ENCODE measurements at regions not wholly inside any gene's neighbourhood (a gene's known extent, or its start where the extent isn't known, plus 50 kb on each side); places are given as distances from the start of the nearest gene placed in this dataset.

DNA sequence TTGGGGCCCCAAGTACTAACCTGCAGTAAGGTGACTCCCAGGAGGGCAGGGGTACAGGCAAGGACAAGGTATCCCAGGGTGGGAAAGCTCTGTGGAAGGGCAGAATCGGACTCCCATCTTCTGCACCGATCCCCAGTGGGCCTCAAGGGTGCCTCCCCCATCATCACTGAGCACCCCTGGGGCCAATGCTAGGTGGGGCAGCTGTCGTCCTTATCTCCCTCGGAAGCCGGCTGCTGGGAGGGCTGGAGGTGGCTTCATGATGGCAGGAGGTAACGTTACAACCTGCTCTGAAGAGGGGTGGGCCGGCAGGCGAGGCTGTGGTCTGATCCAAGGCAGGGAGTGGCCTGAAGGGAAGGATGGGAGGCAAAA is 87.6 kb upstream of the LINC01488 start:
- no peak overlapping the region for H3K27ac ChIP-seq (ENCODE audit: low read depth in 2 of 2, low read length in 2 of 2)
- no peak for DNase-seq
- no peak for FAIRE-seq
- H3K4me3 ChIP-seq (ENCODE audit: low read length in 3 of 3): no peak overlapping the region
- TF ChIP-seq CTCF (IDR thresholded peaks at IDR 0.05; ENCODE audit: borderline replicate concordance, extremely low read depth, insufficient read depth): no peak
- no peak overlapping the region for H3K9ac ChIP-seq (ENCODE audit: low read length in 3 of 3)
- H3K4me1 ChIP-seq (ENCODE audit: control insufficient read depth in 2 of 3, insufficient read depth in 2 of 3, low read depth in 1 of 3, low read length in 3 of 3): no peaks in the 10 kb centered on the region
- no peaks in the 10 kb centered on the region for H3K27me3 ChIP-seq (ENCODE audit: control insufficient read depth, insufficient read depth, low read length)
- peaks cover 0 to 4% (median 0%) of the 10 kb centered on the region in 3 donors for H3K9me3 ChIP-seq (ENCODE audit: control insufficient read depth in 2 of 3, insufficient read depth in 1 of 3, low read length in 3 of 3)
- H3K36me3 ChIP-seq (ENCODE audit: control insufficient read depth in 2 of 3, insufficient read depth in 3 of 3, low read length in 3 of 3): no peaks in the 10 kb centered on the region
- intact Hi-C loops (cut with DNase I): no loop called here

DNA sequence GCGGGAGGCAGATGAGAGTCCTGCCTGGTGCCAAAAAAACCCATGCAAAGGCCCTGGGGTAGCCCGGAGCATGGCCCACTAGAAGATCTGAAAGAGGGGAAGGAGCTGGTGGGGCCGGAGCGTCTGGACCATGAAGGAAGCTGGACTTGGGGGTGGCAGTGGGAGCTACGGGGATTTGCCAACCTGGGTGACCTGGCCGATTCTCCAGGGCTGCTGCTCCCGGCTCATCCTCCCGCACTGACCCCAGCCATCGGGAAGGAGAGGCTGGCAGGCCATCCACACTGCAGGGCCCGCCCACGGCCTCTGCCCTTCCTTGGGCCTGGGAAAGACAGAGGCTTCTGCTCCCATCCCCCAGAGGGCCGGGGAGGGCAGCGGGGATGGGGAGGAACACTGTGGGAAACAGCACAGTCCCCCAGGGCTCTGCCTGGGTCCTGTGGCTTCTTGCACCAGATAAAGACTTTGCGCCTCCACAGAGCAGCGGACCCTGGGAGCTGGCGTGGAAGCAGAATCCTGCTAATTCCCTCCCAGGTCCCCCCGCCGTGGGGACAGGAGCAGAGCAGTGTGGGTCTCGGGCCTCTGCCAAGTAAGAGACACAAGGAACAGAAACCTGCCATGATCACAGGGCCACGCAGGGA is 87.1 kb upstream of the LINC01488 start:
- FAIRE-seq: no peak

GRCh38 chr11:69394869-69395246 is 86.6 kb upstream of the LINC01488 start:
- no peak overlapping the region for H3K4me3 ChIP-seq (ENCODE audit: low read length in 3 of 3)
- no peaks in the 10 kb centered on the region for H3K36me3 ChIP-seq (ENCODE audit: control insufficient read depth in 2 of 3, insufficient read depth in 3 of 3, low read length in 3 of 3)
- H3K4me1 ChIP-seq (ENCODE audit: control insufficient read depth in 2 of 3, insufficient read depth in 2 of 3, low read depth in 1 of 3, low read length in 3 of 3): peaks cover 0 to 2% (median 0%) of the 10 kb centered on the region in 3 donors
- H3K27ac ChIP-seq (ENCODE audit: low read depth in 2 of 2, low read length in 2 of 2): no peak overlapping the region
- intact Hi-C loops (cut with DNase I): no loop called here
- no peaks in the 10 kb centered on the region for H3K27me3 ChIP-seq (ENCODE audit: control insufficient read depth, insufficient read depth, low read length)
- DNase-seq (no peak), FAIRE-seq (no peak)
- no peak for TF ChIP-seq CTCF (IDR thresholded peaks at IDR 0.05; ENCODE audit: borderline replicate concordance, extremely low read depth, insufficient read depth)
- no peaks in the 10 kb centered on the region for H3K9me3 ChIP-seq (ENCODE audit: control insufficient read depth in 2 of 3, insufficient read depth in 1 of 3, low read length in 3 of 3)
- H3K9ac ChIP-seq (ENCODE audit: low read length in 3 of 3): no peak overlapping the region

More for the DNA sequence above, 87.1 kb upstream of the LINC01488 start:
- Histone ChIP-seq H3K9ac (ENCODE audit: low read length in 3 of 3) (no peak overlapping the region), H3K4me3 (ENCODE audit: low read length in 3 of 3) (no peak overlapping the region), H3K9me3 (ENCODE audit: control insufficient read depth in 2 of 3, insufficient read depth in 1 of 3, low read length in 3 of 3) (no peaks in the 10 kb centered on the region), H3K36me3 (ENCODE audit: control insufficient read depth in 2 of 3, insufficient read depth in 3 of 3, low read length in 3 of 3) (no peaks in the 10 kb centered on the region), H3K27ac (ENCODE audit: low read depth in 2 of 2, low read length in 2 of 2) (no peak overlapping the region), H3K4me1 (ENCODE audit: control insufficient read depth in 2 of 3, insufficient read depth in 2 of 3, low read depth in 1 of 3, low read length in 3 of 3) (peaks cover 0 to under 1% (median 0%) of the 10 kb centered on the region in 3 donors), H3K27me3 (ENCODE audit: control insufficient read depth, insufficient read depth, low read length) (no peaks in the 10 kb centered on the region)
- DNase-seq: peak in 2 of 5 donors; percentile 44 to 68
- no peak for TF ChIP-seq CTCF (IDR thresholded peaks at IDR 0.05; ENCODE audit: borderline replicate concordance, extremely low read depth, insufficient read depth)
- intact Hi-C loops (cut with DNase I): no loop called here

GRCh38 chr11:69395287-69395686 is 86.2 kb upstream of the LINC01488 start:
- no peak for TF ChIP-seq CTCF (IDR thresholded peaks at IDR 0.05; ENCODE audit: borderline replicate concordance, extremely low read depth, insufficient read depth)
- no peak overlapping the region for H3K9ac ChIP-seq (ENCODE audit: low read length in 3 of 3)
- no peak overlapping the region for H3K27ac ChIP-seq (ENCODE audit: low read depth in 2 of 2, low read length in 2 of 2)
- no peak overlapping the region for H3K4me3 ChIP-seq (ENCODE audit: low read length in 3 of 3)
- FAIRE-seq (no peak), DNase-seq (peak in 1 of 5 donors; percentile 32)
- intact Hi-C loops (cut with DNase I): no loop called here
- peaks cover 0 to 3% (median 0%) of the 10 kb centered on the region in 3 donors for H3K9me3 ChIP-seq (ENCODE audit: control insufficient read depth in 2 of 3, insufficient read depth in 1 of 3, low read length in 3 of 3)
- H3K27me3 ChIP-seq (ENCODE audit: control insufficient read depth, insufficient read depth, low read length): no peaks in the 10 kb centered on the region
- H3K4me1 ChIP-seq (ENCODE audit: control insufficient read depth in 2 of 3, insufficient read depth in 2 of 3, low read depth in 1 of 3, low read length in 3 of 3): peaks cover 0 to 2% (median 0%) of the 10 kb centered on the region in 3 donors
- H3K36me3 ChIP-seq (ENCODE audit: control insufficient read depth in 2 of 3, insufficient read depth in 3 of 3, low read length in 3 of 3): no peaks in the 10 kb centered on the region
